NCI-H446 (cell line): ENCODE measurements at regions not wholly inside any gene's neighbourhood (a gene's known extent, or its start where the extent isn't known, plus 50 kb on each side); places are given as distances from the start of the nearest gene placed in this dataset.

ENCODE experiments used
- DNase-seq, 2 experiments: peaks; one replicate each; lab custom pipeline; 2025; lab: John Stamatoyannopoulos, UW

DNA sequence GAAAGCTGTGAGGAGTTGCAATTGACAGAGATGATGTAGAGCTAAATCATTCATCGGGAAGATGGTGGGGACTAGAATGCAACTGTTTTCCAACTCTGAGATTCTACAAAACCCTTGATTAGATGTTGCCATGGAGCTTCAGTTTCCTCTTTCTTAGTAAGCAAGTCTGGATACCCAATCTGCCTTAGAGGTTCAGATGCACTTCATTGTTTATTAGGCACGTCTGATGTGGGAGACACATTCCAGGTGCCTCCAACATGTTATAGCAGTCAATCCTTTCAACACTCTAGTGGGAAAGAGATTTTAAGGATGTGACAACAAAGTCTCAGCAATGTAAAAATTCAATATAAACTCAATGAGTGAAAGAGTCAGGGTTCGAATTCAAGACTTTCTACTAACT lies 291.3 kb upstream of the PHYHIPL start:
- DNase-seq, result no peak

DNA sequence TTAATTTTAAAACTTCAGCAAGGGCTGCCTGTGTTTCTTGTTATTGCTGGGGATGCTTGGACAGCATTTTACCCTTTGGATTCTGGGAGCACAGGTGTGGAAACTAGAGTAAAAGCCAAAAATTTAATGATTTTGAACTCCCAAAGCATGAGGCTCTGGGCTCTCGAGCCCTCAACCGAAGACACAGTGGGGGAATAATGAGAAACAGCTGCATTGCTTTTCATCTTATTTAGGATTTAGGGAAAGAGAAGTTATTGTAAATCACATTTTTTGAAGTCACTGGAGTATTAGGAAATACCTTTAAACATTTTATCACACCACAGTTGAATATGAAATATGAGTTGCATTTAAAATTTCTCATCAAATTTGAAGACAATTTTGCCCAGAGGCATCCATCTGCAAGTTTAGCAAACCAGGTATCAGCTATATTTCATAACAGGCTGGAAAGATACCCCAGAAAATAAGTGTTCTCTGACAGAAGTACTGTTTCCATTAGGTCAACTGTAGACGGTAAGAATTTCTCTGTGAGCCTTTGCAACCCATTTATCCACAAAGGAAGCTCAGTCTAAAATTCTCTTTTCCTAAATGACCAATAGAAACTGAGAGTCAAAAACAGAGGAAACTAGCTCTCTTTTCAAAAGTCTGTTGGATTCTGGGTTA lies 290.6 kb upstream of the PHYHIPL start:
- no peak for DNase-seq

DNA sequence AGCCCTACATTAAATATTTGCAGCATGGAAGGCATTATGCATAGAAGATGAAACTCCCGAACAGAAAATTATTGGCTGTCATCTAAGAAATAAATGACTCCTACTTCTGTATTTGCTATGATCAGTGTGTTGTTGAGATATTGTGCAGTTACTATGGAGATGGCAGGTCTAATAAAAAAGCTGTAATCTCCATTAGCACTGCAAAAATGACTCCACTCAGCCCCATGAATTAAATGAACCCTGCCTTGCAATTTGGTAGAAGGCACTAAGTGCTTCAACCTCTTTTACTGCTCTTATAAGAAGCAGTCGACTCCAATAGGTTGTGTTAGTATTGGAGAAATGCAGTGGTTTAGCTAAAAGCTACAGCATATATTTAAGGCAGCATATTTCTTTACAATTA lies 290.0 kb upstream of the PHYHIPL start:
- DNase-seq, result no peak

DNA sequence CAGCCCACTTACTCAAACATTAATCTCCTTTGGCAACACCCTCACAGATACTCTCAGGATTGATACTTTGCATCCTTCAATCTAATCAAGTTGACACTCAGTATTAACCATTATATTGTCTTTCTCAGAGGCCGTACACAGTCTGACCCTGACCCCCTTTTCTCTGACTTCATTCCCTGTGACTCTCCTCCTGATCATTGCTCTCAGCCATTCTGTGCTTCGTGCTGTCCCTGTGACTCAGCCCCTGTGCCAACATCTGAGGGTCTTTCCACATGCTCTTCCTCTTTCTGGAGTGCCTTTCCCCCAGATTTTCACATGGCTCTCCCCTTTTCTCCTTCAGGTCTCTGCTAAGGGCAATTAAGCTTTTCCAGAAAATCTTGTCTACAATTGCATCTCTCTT lies 289.0 kb upstream of the PHYHIPL start:
- no peak for DNase-seq

DNA sequence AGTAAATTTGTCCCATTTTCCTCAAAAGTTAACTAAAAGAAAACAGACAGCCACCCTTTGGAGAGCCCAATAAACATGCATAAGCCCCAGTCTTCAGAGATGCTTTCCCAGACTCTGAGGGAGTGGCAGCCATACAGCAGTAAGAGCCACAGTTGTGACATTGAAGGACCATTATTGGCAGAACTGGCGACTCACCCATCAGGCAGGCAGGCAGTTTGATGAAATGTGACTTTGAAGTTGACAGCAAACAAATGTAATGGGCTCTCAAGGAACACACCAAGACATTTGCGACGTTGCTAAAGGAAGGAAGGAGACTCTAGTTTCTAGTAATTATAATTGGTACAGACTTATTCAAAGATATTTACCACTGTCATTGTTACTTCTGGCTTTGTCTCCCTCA lies 287.5 kb upstream of the PHYHIPL start:
- DNase-seq, result no peak

DNA sequence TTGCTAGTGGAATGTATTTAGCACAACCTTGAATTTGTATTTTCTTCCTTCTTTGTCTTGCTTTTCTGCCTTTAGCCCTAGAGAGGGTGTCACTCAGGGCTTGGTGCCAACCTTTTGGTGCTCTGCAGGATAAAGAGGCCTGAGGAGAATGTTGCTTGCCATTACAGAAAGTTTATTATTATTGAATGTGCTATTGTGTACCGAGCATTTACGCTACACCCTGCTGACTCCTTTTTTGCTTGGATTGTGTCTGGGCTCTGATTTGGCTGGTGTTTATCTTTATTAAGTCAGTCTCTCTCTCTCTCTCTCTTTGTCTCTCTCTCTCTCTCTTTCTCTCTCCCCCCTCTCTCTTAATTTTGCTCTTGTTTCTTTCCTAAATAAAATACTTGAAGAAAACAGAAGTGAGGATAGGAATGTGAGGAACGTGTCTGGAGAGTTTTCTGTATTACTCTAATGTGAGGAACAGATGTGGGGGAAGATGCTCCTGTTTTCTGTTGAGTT lies 284.4 kb upstream of the PHYHIPL start:
- peak in 1 of 2 experiments; percentile 1 for DNase-seq

DNA sequence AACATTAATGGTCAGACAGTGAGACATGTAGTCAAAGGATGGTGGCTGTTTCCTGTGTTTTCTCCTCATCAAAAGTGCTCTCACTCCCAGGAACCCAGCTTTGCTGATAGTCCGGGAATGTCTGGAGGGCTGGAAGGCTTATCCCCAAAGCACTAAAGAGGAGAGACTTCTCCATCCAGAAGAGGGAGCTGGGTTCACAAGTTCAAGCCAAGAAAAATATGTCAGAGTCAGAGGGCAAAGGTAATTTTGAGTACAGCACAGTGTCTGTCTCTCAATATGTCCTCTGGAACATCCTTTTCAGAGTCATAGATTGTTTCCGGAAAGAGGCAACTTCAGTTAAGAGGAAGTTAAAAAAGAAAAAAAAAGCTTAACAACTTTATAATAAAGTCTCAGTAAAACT lies 281.5 kb upstream of the PHYHIPL start:
- DNase-seq, result no peak

DNA sequence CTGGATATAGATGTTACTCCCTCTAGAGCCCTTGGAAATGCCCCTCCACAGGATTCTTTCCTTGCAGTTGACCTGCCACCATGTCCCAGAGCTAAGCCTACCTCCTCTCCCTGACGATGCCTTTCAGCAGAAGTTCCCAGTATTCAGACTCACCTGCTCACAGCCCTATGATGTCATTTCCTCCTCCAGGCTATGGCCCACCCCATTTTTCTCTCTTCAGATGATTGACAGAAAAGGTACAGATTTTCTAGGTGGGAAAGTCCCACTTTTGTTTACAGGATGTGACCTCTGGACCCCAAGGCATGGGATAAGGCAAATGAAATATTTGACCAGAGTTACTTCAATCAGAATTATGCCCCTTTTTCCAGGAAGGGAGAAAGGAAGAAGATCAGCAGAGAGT lies 280.2 kb upstream of the PHYHIPL start:
- DNase-seq, result no peak

DNA sequence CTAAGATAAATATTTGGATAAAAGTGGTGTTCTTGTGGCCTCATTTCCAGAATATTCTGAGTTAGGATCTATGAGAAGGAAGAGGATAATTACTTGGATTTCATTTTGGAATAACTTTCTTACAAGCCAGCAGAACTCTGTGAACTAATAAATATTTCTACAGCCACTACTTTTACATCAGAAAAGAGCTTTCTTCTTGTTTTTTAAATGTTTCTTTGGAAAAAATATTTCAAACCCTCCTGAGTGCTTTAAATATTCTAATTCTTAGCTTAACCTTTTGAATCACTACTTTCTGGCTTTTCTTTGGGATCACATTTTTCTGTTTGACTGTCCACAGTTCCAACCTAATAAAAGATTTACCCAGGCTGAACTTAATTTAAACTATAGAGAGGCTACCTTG lies 279.2 kb upstream of the PHYHIPL start:
- DNase-seq, result no peak

DNA sequence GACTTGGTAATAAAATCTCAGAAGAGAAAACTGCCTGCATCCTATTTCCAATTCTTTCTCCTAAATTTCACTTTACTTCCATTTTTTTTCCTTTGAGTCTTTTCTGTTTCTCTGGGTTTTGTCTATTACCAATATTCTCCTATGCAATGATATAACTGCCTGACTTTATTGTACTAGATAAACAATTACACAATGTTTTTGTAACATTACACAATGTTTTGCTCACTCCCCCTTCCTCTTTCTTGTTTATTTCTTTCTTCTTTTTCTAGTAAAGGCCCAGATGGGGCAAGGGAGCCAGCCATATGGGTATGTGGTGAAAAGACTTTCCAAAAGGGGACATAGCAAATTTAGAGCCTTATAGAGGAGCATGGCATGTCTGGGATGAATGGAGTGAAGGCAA lies 278.7 kb upstream of the PHYHIPL start:
- no peak for DNase-seq

DNA sequence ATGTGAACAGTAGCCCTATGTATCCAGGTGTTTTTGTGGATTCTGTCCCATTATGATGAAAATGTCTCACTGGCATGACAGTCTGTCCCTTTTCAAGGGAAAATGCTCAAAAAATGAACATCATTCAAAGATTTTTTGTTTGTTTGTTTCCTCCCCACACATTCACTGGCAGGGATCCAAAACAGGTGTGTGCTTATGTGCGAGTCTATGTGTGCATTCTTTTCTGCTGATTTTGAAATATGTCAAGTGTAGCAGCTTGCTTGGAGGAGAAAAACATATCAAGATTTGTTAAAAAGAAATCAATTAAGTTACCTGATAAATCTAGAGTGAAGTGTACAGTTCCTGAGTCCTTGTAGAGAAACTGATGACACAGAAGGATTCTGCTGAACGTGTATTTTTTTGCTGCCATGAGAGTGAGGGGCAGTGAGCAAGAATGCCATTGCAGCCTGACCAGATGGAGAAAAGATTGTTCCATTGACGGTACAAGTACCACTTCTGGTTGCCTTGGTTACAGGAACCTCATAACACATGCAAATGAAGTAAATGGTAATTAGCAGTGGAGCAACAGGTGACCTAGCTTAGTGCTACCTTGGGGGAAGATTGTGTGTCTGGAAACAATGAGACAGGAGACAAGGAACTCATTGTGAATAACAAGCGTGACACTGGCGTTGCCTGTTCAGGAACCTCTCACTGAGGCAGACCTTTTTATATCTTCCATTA lies 277.4 kb upstream of the PHYHIPL start:
- DNase-seq, result no peak

DNA sequence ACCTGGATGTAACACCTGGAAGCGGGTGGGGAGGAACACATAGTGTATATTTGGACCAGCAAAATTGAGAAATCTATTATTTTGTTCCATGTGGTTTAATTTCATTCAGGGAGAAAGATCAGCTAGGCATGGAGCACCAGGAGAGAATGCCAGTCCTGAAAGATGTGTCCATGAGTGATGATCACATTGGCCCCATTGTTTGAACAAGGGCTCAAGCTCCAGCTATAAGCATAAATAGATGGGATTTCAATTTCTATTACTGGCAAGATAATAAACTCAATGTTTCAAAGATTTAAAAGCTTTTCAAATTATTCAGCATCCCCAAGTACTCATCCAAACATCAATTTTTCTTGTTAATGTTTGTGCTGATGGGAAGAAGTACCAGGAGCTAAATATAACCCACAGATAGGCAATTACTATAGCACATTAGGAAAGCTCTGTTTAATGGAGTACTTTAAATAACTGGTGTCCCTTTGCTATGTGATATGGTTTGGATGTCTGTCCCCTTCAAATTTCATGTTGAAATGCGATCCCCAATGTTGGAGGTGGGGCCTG lies 275.3 kb upstream of the PHYHIPL start:
- no peak for DNase-seq

DNA sequence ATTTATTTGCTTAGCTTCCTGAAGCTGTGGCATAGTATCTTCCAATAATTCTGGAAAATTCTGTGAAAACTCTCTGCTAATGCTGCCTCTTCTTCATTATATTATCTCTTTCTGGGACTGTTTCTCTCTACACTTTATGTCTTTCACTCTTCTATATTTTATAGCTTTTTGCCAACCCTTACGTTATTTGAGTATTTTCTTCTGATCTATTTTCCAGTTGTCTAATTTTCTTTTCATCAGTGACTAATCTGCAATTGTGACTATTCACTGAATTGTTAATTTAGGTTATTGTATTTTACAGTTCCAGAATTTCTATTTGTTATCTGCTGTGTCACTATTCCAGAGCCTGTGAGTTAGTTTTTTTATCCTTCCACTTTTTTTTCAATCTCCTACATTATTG lies 273.4 kb upstream of the PHYHIPL start:
- DNase-seq, result no peak

DNA sequence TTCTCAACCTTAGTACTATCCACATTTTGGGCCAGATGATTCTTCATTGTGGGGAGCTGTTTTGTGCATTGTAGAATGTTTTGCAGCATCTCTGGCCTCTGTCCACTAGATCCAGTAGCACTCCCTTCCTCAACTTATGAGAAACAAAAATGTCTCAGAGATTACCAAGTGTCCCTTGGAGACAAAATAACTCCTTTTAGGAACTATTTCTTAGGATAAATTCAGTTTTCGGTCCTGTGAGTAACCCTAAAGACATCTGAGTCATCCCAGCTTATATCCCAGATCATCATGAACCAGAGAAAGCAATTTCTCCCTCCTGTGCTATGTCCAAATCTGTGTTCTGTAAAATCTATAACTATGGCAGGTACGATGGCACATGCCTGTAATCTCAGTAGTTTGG lies 266.6 kb upstream of the PHYHIPL start:
- no peak for DNase-seq

DNA sequence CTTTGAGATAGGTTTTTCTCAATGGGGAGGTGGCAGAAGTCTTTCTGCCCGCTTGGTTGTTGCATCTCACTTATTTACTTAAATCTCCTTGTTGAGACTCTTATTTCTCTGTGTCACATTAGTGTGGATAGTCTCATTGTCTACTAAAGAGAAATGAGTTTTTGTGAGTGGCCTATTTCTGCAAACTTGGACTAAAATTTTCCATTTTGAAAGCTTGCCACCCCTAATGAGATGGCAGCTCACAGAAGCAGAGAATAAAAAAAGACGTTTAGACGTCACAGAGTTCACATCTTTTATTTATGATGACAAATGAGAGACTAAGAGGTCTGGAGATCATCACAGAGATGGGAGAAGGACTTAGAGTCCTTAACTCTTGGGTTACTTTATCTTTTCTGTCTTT lies 262.7 kb upstream of the PHYHIPL start:
- DNase-seq, result no peak

DNA sequence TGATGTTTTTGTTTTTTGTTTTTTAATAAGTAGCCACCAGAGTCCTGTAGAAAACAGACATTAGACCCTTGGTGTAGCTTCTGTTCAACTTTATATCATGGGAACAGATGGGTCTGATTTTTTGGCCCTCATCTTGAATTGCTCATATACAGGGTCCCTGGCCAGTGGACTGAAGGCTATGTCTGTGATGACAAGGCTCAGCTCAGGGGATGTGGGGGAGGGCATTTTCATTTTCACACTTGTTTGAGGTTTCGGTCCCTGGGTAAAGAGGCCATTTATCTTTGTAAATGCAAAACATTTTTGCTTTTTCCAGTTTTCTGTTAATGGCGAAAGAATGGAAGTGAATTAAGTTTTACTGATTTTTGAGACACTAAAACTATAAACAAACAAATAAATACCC lies 257.6 kb upstream of the PHYHIPL start:
- DNase-seq, result peak in 1 of 2 experiments; percentile 29

DNA sequence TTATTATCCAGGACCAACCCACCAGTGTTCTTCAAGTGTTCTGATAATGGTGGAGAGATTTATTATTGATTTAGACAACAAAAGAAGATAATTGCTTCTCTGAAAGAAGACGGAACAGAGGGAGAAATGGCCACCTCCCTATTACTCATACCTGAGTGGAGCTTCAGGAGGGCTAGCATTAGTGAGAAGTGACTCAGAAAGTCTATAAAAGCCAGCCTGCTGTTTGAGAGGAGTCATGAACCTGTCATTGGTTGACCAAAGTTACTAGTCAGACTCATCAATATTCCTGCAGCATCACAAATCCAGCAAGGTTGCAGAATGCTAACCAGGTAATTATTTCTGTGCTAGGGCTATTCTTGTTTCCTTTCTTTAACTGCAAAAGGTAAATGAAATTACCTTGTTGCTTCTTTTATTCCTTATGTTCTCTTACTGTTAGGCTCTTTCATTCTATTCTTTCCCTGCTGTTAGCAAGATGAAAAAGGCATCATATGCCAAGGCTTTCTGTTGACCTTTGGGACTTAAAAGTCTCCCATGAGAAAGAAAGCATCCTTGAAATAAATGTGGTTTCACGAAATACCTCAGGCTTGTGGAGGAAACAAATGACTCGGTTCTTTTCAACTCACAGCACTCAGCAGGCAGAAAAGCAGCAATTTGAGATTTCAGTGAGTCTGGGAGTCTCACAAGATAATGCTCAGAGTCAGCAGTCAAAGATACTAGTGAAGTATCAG lies 256.4 kb upstream of the PHYHIPL start:
- no peak for DNase-seq

DNA sequence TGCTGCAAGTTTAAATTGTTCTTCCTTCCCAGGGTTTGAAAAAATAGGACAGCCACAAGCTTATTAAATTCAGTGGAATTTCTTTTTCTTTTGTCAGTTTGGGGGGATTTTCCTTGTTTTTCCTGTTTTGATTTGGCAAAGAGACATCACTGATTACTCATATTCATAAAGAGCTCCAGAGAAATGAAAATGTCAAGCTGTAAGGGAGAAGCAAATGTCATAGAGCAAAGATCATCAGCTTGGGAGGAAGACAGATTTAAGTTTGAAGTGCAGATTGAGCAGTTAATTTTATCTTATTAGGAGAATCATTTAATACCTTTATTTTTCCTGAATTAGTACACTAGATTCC lies 255.8 kb upstream of the PHYHIPL start:
- DNase-seq, result no peak

DNA sequence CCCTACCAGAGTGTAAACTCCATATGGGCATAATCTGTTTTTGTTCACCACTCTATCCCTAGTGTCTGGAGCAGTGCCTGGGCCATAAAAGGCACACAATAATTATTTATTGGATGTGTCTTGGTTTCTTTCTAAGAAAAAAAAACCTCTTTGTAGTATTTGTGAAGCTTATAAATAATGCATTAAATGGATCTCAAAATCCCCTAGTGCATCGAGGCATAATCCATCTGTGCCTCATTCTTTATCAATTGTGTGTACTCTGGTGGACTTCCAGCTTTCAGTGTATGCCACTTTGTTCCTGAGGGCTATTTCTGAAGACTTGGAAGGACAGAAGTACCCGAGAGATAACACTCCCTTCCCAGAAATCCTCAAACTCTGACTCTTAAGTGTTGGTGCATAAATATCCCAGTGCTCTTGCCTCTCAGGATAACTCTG lies 255.0 kb upstream of the PHYHIPL start:
- peak in 1 of 2 experiments; percentile 20 for DNase-seq

DNA sequence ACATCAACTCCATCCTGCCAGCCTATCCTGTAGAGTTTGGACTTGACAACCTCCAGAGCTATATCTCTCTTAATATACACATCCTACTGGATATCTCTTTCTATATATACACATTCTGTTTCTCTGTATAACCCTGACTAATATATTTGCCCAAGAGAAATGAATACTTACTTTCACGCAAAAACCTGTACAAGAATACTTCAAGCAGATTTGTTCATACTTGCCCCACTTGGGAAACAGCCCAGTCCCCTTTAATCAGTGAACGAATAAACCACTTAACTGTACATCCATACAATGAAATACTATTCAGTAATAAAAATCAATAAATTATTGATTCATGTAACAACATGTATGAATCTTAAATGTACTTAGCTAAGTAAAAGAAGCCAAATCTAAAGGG lies 251.1 kb upstream of the PHYHIPL start:
- no peak for DNase-seq

DNA sequence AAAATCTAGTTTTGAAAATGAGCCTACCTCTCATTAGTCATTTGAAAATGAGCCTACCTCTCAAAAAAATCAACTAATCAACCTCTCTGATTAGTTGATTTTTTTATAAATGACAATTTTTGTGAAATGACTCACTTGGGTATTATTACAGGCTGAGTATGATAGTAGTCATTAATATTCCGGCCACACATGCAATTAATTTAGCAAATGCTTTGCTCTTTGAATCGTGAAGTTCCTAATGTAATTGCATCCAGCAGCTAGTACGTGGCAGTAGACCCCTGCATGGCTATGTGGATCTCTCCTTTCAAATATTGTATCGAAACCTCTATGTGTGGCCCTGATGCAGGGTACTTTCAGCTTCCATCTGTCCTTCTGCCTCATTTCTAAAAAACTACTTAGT lies 245.9 kb upstream of the PHYHIPL start:
- no peak for DNase-seq

DNA sequence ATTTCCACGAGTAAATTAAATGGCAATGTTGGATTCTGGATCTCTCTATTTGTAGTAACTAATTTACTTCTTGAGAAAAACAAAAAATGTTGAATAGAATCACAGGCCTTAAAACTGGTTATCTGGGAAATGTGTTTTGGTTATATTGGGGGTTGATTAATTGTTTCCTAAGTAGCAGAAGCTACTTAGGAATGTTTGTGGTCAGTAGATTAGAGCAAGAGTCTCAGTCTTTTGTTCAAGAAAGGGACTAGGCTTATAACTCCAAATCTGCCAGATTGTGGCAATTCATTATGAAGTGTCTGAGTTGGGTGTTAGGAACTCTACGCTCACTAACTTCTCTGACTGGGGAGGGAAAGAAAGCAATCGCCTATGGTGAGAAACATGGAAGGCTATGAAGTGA lies 244.3 kb upstream of the PHYHIPL start:
- DNase-seq, result no peak
